ENCODE measurements at regions not wholly inside any gene's neighbourhood (a gene's known extent, or its start where the extent isn't known, plus 50 kb on each side); places are given as distances from the start of the nearest gene placed in this dataset.

GRCh38 chr11:42778193-42778592 is 533.6 kb upstream of the API5 start:
- TF ChIP-seq CTCF (IDR thresholded peaks at IDR 0.05; ENCODE audit: poor library complexity, severe bottlenecking) (no peak), EZH2 (IDR thresholded peaks at IDR 0.05; ENCODE audit: borderline replicate concordance, insufficient read depth, low read length, poor library complexity, severe bottlenecking) (no peak), SMC3 (conservative IDR thresholded peaks at IDR 0.05; ENCODE audit: poor library complexity) (no peak), POLR2AphosphoS5 (IDR thresholded peaks at IDR 0.05) (no peak), REST (IDR thresholded peaks at IDR 0.05; ENCODE audit: borderline replicate concordance) (no peak)
